HEK293T (cell line): ENCODE measurements at regions not wholly inside any gene's neighbourhood (a gene's known extent, or its start where the extent isn't known, plus 50 kb on each side); places are given as distances from the start of the nearest gene placed in this dataset.

ENCODE experiments used
- NFRKB ChIP-seq: fragments of 450-650 bp; IDR thresholded peaks from 2 replicates; pipeline ENCODE4 v1.6.1; 2016; ENCODE audit warnings: mild to moderate bottlenecking, moderate library complexity
- SP1 ChIP-seq: fragments of 450-650 bp; IDR thresholded peaks from 2 replicates; pipeline ENCODE4 v1.6.1; 2017

DNA sequence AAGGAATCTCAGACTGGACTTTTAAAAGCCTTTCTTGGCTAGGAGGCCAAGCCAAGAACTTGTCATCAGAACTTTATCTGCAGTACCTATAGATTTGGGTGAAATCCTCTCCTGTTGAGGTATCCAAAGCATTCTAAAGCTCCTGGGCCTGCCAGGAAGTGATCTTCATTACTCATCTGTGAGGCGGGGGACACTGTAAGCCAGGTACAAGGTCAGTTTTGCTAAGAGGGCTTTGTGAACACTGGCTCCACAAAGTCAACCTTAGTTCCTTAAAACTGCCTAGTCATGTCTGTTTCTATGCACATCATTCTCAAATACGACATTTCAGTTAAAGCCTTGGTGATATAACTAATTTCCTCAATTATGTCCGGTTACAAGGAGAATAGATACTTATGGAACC lies 236.7 kb downstream of the PIK3R1 start:
- no peak for TF ChIP-seq SP1
- TF ChIP-seq NFRKB, result no peak
